GM12872 (cell line): ENCODE measurements at regions not wholly inside any gene's neighbourhood (a gene's known extent, or its start where the extent isn't known, plus 50 kb on each side); places are given as distances from the start of the nearest gene placed in this dataset.

Source experiments
- TF ChIP-seq, protein P1 (sequence below): IDR thresholded peaks from 3 replicates; pipeline ENCODE4 v1.5.1; 2011; ENCODE audit warnings: low read depth, mild to moderate bottlenecking, low read length, moderate library complexity; ENCODE audit not compliant: insufficient read depth

DNA sequence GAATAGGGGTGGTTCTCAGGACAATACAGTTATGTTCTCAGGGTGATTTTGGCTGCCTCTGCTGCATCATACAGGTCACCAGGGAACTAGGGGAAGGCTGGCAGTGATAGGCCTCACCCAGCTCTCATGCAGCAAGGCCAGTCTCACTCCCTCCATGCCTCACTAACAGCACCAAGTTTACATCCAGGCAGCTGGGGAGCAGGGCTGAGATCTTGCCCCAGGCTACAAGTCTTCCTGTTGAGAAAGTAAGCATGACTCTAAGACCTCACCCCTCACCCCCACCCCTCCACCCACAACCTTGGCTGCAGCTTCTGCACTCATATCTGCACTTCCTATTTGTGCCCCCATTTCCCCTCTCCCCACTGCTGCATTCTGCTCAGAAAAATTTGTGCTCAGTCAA is 481.2 kb downstream of the ACTL7B start:
- TF ChIP-seq, protein P1, sequence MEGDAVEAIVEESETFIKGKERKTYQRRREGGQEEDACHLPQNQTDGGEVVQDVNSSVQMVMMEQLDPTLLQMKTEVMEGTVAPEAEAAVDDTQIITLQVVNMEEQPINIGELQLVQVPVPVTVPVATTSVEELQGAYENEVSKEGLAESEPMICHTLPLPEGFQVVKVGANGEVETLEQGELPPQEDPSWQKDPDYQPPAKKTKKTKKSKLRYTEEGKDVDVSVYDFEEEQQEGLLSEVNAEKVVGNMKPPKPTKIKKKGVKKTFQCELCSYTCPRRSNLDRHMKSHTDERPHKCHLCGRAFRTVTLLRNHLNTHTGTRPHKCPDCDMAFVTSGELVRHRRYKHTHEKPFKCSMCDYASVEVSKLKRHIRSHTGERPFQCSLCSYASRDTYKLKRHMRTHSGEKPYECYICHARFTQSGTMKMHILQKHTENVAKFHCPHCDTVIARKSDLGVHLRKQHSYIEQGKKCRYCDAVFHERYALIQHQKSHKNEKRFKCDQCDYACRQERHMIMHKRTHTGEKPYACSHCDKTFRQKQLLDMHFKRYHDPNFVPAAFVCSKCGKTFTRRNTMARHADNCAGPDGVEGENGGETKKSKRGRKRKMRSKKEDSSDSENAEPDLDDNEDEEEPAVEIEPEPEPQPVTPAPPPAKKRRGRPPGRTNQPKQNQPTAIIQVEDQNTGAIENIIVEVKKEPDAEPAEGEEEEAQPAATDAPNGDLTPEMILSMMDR: no peak

DNA sequence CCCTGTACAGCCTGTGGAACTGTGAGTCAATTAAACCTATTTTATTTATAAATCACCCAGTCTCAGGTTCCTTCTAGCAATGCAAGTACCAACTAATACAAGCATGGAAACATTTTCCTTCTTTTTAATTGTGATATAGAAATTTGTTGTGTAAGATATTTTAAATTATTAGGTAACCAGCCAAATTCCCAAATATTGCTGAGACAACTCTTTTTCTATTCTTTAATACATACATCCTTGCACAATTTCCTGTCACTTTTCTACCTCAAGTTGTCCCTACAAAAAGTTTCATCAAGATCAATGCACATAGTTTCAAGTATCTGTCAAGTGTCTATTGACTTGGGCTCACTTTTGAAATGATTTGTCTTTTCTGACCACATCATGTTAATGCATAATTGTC is 488.6 kb downstream of the ACTL7B start:
- TF ChIP-seq, protein P1: no peak

DNA sequence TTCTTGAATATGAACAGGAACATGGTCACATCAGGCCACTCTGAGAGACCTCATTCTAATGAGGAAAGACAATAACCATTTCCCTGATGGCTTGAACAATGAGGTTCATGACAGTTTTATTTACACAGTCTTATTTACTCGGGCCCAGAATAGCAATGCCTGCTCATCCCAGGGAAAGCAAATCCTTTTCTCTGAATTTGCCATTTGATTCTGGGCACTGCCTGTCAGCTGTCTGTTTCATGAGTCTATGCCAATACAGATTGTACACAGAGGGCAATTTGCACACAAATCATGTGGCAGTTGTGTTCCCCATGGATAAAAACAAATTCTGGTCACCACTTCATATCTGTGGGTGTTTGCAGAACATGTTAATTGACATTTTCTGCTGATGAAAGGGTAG is 492.5 kb downstream of the ACTL7B start:
- TF ChIP-seq, protein P1: no peak

DNA sequence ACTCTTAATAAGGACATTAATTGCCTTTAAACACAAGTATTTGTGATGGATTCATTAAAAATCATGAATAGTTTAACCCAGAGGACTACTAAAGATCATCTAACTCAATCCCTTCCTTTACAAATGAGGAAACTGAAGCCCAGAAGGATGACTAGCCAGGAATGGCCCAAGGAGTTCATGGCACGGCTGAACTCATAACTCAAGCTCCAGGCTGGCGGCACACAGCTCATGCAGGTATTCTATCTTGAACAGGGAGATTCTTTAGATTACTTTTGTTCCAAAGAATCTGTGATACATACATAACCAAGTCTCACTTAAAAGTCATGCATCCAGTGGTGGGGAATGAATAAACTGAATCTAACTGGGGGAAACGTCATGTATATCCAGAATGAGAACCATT is 495.5 kb downstream of the ACTL7B start:
- TF ChIP-seq, protein P1: no peak

DNA sequence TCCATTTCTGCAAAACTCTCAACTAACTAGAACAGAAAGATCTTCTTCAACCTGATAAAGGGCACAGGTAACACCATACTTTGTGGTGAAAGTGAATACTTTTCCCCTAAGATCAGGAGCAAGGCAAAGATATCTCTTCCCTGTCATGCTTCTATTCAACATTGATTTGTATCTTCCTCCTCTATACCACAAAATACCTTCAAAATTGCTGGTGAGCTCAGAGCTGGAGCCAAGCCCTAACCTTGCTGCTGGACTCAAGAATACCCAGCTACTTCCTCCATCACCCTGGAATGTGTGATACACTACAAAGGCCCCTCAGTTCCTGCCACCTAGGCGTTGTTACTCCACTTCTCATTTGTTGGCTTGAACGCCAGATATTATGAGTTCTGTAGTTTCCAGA is 499.0 kb downstream of the ACTL7B start:
- TF ChIP-seq, protein P1: no peak

DNA sequence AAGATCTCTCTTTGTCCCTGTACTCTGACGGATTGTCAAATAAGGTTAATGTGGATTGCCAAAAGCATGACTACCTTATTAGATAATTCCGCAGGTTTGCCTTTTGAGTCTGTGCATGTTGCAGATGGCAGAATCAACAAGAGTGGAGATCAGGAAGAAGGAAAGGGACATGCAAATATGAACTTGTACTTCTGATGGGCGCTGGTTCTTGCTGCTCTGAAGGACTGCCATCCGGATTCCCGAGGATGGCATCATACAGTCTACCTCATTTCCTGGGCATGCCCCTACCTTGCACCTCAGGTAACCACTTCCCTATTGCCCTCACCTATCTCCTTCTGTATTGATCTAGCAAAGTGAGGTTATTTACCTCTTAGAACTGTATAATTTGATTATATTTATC is 504.2 kb downstream of the ACTL7B start:
- TF ChIP-seq, protein P1: no peak

DNA sequence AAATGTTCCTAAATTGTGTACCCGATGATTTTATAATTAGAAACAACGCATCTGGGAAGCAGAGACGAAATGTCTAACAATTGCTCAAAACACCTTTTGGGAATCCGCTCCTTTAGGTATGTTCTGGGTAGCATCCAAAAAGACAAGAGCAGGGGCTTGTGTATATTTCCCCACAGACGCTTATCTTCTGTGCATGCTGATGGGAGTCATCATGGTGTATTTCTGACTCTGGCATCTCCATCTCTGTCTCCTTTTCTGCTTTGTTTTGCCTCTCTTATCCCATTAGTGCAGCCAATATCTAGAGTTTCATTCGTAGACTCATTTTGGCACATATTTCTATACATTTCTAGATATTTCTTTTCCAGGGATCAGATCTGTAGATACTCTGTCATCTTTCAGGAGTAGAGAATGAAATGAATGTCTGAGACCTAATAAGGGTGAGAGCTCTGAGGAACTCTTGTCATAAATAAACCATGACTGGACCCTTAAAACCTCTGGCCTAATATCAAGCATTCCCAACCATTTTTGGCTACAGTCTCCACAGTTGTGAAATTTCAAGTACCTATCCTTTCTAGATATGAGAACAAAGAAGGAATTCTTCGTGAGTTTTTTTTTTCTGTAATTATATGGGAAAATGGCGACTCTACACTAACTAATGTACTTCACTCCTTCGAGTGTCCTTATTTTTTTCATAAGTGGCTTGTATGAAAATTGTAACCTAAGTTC is 508.2 kb downstream of the ACTL7B start:
- TF ChIP-seq, protein P1: no peak

DNA sequence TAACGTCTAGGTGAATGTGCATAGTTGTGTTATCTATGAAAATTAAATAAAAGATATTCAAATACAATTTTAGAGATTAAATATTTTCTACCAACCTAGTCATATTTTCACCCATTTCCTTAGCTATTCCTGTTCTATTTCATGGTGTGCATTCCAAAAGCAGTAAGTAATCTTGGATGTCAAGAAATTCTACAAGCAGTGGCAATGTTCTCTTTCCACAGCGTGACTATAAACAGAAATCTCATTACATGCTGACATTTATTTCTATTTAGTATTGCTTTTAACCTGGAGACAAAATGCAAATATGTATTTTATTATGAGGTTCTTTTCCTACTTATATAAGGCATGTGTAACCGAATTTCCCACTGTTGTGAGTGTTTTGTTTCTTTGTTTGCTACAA is 510.0 kb downstream of the ACTL7B start:
- TF ChIP-seq, protein P1: no peak
